NCI-H526 (cell line): ENCODE measurements at regions not wholly inside any gene's neighbourhood (a gene's known extent, or its start where the extent isn't known, plus 50 kb on each side); places are given as distances from the start of the nearest gene placed in this dataset.
"Not testable (repeated sequence)": the region's sequence is repeated elsewhere in the genome, so short reads cannot be mapped to it uniquely, and the experiment has no call there.

Experiments
- DNase-seq, 2 experiments: peaks; one replicate each; lab custom pipeline; 2025; lab: John Stamatoyannopoulos, UW

DNA sequence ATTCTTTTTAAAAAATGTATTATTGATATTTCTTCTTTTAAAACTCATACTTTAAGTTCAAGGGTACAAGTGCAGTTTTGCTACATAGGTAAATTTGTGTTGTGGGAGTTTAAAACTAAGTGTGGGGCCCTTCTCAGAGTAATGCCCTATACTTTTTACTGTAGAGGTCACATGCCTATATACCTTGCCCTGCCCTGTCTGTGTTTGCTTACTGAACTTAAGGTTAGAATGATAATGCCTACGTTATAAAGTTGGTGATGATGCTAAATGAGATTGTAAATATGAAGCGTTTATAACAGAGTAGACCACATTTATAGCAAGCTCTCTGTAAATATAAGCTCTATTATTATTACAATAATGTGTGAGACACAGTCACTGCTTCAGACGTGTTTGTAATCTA, 261.9 kb downstream of the RASSF9 start:
- DNase-seq: no peak

DNA sequence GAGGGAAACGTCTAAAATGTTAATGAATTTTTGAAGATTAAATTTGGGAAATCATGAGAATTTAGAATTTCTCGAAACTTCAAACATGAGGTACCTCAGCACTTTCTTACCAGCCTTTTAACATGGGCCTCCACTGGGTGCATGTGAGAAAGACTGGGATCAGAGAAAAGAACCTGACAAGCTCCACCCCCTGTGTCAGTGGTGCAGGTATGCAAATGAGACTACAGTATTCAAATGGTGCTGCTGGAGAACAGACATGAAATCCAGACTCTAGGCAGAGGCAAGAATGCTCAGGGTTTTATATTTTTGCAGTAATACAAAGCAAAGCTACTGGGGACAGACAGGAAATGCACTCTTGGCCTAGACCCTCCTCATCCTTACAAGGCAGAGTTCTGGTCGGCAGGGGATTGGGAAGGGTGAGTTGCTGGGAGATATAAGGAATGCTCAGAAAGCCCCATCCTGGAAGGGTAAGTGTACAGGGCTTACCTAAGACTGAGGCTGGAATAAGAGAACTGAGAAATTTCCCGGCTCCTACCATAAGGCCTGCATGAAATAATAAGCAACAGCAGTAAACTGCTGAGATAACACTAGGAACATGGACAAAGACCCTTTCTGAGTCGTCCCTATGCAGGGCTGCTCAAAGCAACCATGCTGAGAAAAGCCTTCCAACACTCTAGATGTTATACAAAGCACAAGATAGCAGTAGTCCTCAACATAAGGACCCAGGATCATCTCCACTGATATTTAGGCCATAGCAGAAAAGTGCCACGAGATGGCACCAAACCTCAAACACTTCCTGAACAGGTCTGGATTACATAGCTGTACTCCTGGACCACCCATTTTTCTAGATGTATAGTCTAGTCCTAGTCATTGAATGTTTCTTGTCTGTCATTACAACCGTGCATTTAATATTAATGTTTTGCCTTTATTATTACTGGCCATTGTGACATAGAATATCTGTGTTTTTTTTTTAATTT, 260.8 kb downstream of the RASSF9 start:
- peak; percentile 76 to 87 for DNase-seq

- DNase-seq: no peak
These were observed 255.5 kb downstream of the RASSF9 start for GRCh38 chr12:85580562-85581168.

GRCh38 chr12:85587158-85587557, 249.1 kb downstream of the RASSF9 start:
- no peak for DNase-seq

DNA sequence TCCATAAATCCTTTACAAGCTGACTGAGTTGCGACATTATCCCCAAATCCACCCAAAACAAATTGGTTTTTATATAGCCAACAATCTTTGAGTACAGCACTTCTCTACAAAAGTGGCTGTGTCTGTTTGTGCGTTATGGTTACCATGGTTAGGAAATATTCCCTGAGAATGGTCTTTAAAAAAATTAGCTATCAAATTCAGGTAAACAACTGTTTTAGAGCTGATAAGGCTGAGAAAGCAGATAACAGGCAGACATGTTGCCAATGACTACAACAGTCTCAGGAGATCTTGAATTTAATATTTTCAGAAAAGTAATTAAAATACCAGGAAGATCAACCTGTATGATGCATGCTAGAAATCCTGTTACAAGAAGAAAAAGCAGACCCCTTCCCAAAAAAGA, 248.0 kb downstream of the RASSF9 start:
- DNase-seq: no peak

DNA sequence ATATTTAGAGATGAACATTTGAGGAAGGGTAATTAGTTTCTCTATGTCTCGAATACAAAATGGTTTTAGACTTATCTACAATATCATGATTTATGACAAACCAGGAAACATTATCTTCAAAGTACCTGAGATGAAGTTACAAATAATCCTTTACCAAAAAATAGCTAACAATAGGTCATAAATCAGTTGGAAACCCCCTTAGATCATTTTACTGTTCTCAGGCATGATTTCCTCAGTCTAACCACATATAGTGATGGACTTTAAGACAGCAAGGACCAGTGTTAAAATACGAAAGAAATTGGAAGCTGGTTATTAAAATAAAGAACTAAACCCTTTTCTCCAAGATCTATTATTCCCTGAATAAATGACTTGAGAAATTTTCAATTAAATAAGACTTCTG, 235.4 kb downstream of the RASSF9 start:
- no peak for DNase-seq

DNA sequence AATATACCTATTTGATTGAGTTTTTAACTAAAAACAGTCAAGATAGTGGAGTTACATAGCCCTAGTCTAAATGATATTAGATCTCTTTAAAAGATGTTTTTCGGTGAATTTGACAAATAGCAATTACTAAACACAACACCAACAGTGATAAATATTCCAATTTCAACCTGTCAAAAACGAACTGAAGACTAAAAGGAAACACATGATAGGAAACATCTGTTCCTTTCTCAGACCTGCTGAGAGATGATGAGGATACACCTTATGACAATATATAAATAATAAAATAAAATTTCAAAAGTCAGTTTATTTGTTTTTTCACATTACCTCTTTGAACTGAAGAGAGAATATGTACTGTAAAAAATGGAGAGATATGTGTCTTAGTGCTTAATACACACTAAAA, 232.7 kb downstream of the RASSF9 start:
- no peak for DNase-seq

GRCh38 chr12:85606455-85606854, 229.8 kb downstream of the RASSF9 start:
- DNase-seq: no peak

DNA sequence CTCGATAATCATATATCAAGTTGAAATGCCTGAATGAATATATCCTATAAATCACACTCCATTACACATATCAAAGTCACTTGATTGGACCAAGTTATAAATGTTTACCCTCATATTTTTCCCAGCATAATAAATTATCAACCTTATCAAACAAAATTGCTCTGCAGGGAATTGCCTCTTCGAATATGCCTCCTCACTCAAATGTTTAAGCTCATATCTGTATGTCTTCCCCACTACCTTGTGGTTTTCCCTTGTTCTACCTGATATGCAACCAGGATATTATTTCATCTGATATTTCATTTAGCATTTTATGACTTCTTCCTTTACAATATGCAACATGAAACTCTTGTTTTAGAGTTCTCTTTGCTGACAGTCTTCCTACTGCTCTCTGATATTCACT, 226.4 kb downstream of the RASSF9 start:
- DNase-seq: no peak

DNA sequence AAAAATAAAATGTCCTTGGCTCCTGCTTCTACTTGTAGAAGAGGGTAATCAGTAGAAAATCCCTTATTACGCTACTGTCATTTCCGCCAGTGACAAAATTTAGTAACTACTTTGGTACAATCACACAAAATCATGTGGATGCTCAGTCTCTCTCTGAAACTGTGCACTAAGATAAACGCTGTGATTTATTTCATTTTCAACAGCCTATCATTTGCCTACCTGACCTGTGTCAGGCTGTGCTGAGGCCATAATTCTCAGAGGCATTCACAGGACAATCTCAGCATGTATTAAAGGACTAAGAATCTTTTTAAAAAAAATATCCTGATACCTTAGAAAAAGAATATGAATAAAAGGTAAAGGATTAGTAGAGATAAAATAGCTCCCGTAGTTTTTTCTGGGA, 226.0 kb downstream of the RASSF9 start:
- DNase-seq: no peak

GRCh38 chr12:85616201-85616600, 220.0 kb downstream of the RASSF9 start:
- no peak for DNase-seq

GRCh38 chr12:85617307-85618091, 218.7 kb downstream of the RASSF9 start:
- DNase-seq: no peak

DNA sequence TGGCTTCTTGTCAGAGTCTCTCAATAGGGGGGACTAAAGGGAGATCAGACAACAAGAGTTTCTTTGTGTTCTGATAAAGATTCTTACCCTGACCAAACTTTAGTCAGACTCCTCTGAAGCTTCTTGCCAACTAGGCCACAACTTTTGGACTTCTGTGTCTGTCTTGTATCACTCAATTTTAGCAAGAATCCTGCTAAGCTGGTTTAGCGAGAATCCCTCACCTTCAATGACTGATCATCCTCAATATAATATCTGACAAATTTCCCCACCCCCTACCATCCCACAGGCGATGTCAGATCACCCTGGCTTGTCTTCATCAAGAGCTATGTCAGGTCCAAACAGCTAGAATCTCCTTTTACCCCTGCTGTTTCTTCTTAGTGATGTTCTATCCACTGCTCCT, 215.2 kb downstream of the RASSF9 start:
- no peak for DNase-seq

DNA sequence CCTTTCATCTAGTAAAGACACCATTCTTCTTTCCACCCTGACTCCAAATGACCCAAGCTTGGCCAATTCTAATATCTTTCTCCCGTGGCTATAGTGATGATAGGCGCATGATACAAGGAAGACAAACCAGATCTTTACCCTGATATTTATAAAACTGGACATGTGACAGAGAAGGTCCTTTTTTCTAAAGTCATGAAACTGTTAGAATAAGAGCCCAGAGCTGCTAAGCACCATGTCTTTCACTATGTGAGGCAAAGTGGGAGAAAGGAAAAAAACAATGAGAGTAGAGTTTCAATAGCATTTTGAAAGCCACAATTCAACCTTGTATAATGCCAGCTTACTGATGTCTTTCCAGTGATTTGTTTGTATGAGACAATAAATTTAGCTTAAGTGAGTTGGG, 212.4 kb downstream of the RASSF9 start:
- no peak for DNase-seq

DNA sequence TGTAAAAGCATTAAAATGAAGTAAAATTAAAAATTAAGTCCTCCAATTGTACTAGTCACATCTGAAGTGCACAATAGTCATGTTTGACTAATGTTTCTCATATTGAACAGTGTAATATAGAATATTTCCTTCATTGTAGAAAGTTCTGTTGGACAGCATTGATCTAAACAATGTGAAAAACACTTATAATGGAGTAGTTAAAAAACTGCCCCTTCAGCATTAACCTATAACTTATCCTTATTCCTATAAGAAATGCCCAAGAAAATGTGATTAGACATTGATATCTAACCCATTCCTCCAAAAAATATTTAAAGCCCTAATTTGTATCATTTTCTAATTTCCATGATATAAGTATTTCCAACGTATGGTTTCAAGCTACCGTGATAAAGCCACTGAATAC, 210.7 kb downstream of the RASSF9 start:
- DNase-seq: no peak

DNA sequence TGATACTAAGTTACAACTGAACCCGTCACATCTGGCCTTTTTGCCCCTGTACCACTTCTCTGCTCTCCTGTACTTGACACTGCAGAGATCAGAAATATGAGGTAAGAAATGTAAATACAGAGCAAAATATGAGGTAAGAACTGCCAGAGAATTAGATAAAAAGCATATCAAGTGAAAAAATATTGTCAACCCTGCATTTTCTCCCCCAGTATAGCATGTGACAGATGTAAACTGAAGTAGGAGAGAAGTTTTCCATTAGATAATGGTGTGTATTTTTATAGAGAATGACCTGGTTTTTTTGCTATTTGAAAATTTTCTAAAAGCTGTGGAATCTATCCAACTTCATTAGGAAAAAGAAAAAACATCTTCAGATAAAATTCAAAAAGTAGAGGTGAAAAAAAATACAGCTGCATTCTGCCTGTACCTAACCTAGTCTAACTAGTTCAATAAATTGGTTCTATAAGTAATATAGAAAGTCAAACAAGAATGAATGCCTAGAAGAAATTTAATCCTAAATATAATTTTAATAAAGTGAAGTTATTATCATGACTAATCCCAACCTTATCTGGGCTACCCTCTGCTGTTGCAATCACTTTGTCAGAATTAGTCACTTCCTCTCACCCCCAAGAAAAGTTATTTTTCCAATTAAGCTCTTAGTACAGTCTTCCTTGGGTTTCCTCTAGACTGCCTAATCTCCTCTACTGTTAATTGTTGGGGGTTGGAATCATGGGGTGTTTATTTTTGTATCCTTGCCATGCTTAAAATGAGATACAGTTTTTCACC, 210.0 kb downstream of the RASSF9 start:
- DNase-seq: no peak

GRCh38 chr12:85626784-85627171, 209.4 kb downstream of the RASSF9 start:
- no peak for DNase-seq

- DNase-seq: no peak
These were observed 208.6 kb downstream of the RASSF9 start for GRCh38 chr12:85627584-85627983.

- not testable (repeated sequence) for DNase-seq
These were observed 207.6 kb downstream of the RASSF9 start for GRCh38 chr12:85628562-85628961.

GRCh38 chr12:85630851-85631250, 205.4 kb downstream of the RASSF9 start:
- DNase-seq: no peak

GRCh38 chr12:85632390-85632789, 203.8 kb downstream of the RASSF9 start:
- DNase-seq: no peak

DNA sequence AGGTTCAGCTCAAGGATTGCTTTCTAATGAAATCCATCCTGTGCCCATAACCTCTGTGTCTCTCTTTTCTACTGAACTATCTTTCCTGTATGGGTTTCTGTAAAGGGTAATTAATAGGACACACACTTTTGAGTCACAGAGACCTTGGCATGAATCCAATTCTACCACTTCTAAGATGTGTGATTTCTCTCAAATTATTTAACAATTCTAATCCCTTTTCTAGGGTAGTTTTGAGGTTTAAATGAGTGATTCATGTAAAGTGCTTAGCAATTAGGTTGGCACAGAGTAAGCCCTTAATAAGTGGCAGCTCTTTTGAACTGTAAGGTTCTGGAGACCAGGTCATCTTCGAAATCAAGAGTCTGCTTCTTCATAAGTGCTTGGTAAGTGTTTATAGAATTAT, 202.7 kb downstream of the RASSF9 start:
- DNase-seq: no peak
